OCI-LY1 (cell line): ENCODE measurements at regions not wholly inside any gene's neighbourhood (a gene's known extent, or its start where the extent isn't known, plus 50 kb on each side); places are given as distances from the start of the nearest gene placed in this dataset.

ENCODE experiments used
- CTCF ChIP-seq: fragments of 200-600 bp; sonication (generic), shearing (Covaris generic); IDR thresholded peaks from 2 replicates; pipeline ENCODE4 v1.5.1; 2017; ENCODE audit warnings: mild to moderate bottlenecking, antibody characterized with exemption, low read length, moderate library complexity, mixed read lengths
- EZH2 ChIP-seq: fragments of 200-600 bp; sonication (generic), shearing (Covaris generic); IDR thresholded peaks from 2 replicates; pipeline ENCODE4 v1.8.0; 2017; ENCODE audit warnings: borderline replicate concordance, mixed run types, mild to moderate bottlenecking, antibody characterized with exemption, low read length, moderate library complexity, mixed read lengths

GRCh38 chr9:94490465-94490864 is 64.4 kb upstream of the PCAT7 start:
- no peak for TF ChIP-seq CTCF
- TF ChIP-seq EZH2 = no peak
